NCI-H774 (cell line): ENCODE measurements at regions not wholly inside any gene's neighbourhood (a gene's known extent, or its start where the extent isn't known, plus 50 kb on each side); places are given as distances from the start of the nearest gene placed in this dataset.

Experiments used
- DNase-seq: peaks from one replicate; lab custom pipeline; 2025; lab: John Stamatoyannopoulos, UW

- no peak for DNase-seq
These were observed 241.8 kb downstream of the TTLL2 start for GRCh38 chr6:167566711-167567141.

GRCh38 chr6:167567142-167568033, 242.5 kb downstream of the TTLL2 start:
- no peak for DNase-seq

GRCh38 chr6:167568407-167569024, 243.6 kb downstream of the TTLL2 start:
- DNase-seq: no peak

GRCh38 chr6:167569041-167569805, 244.3 kb downstream of the TTLL2 start:
- no peak for DNase-seq

- no peak for DNase-seq
These were observed 245.0 kb downstream of the TTLL2 start for GRCh38 chr6:167569879-167570278.

- no peak for DNase-seq
These were observed 245.8 kb downstream of the TTLL2 start for GRCh38 chr6:167570460-167571400.

- no peak for DNase-seq
These were observed 246.7 kb downstream of the TTLL2 start for GRCh38 chr6:167571550-167571949.

GRCh38 chr6:167572106-167572505, 247.2 kb downstream of the TTLL2 start:
- no peak for DNase-seq

GRCh38 chr6:167572841-167573271, 248.0 kb downstream of the TTLL2 start:
- no peak for DNase-seq

GRCh38 chr6:167573461-167574215, 248.8 kb downstream of the TTLL2 start:
- no peak for DNase-seq

GRCh38 chr6:167574431-167575151, 249.7 kb downstream of the TTLL2 start:
- no peak for DNase-seq

GRCh38 chr6:167575158-167575696, 250.3 kb downstream of the TTLL2 start:
- DNase-seq: no peak

- no peak for DNase-seq
These were observed 250.5 kb upstream of the AFDN start for GRCh38 chr6:167576050-167576741.

GRCh38 chr6:167576828-167577503, 249.7 kb upstream of the AFDN start:
- no peak for DNase-seq

GRCh38 chr6:167577891-167578361, 248.8 kb upstream of the AFDN start:
- DNase-seq: no peak

GRCh38 chr6:167578371-167578901, 248.3 kb upstream of the AFDN start:
- no peak for DNase-seq

GRCh38 chr6:167579806-167580618, 246.7 kb upstream of the AFDN start:
- no peak for DNase-seq
